ENCODE measurements at regions not wholly inside any gene's neighbourhood (a gene's known extent, or its start where the extent isn't known, plus 50 kb on each side); places are given as distances from the start of the nearest gene placed in this dataset.

- no peak for DNase-seq
Measured at GRCh38 chr3:22236490-22237270, 485.7 kb upstream of the ZNF385D start.

DNA sequence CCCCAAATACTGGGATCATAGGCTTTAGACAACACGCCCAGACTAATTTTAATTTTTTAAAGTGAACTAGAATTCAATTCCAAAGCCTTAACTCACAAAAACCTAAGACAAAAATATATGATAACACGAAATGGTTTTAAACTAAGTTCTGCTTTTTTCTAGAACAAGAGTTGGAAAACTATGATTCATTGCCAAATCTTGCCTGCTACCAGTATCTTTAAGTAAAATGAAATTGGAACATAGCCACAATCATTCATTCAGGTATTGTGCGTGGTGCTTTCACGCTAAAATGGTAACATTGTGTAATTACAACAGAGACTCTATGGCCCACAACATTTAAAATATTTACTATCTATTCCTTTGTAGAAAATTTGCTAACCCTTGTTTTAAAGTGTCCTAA lies 488.0 kb upstream of the ZNF385D start:
- DNase-seq, result no peak

- no peak for DNase-seq
Measured at GRCh38 chr3:22241110-22241509, 490.1 kb upstream of the ZNF385D start.

GRCh38 chr3:22244761-22245521 lies 493.9 kb upstream of the ZNF385D start:
- DNase-seq, result no peak

GRCh38 chr3:22245811-22246583 lies 495.0 kb upstream of the ZNF385D start:
- no peak for DNase-seq

DNA sequence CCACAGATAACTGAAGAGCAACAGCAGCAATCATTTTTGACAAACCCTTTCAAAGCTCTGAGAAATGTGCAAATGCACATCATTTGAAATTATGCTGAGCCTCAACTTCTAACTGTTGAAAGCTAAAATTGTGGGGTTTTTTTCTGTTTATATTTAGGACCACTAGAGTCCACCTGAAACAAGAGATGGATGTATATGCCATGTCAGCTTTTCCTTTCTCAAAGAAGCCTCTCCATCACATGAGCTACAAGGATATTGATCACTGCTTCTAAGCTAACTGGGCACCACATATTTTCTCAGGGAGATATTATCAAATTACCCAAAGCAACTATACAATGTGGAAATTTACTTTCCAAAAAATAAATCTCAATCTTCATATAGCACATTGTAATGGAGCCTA lies 498.6 kb upstream of the ZNF385D start:
- DNase-seq, result no peak

- DNase-seq, result no peak
Measured at GRCh38 chr3:22257252-22257651, 506.2 kb upstream of the ZNF385D start.

- no peak for DNase-seq
Measured at GRCh38 chr3:22262386-22262785, 511.4 kb upstream of the ZNF385D start.

DNA sequence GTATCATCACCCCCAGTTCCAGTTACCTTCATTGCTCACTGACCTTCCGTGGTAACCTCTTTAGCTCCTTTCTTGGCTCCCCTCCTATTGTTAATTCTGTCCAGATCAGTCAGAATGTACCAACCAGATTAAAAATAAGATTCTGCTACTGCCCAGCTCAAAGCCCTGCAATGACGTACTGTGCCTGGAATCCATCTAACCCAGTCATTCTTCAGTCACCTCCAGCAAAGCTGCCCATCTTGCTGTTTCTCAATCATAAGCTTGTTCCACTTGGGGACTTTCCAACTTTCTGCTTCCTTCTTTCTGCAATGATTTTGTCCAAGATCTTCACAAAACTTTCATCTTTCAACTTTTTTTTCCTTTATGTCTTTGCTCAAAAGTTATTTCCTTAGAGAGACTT lies 512.0 kb upstream of the ZNF385D start:
- no peak for DNase-seq

- no peak for DNase-seq
Measured at GRCh38 chr3:22265403-22265802, 514.4 kb upstream of the ZNF385D start.

- DNase-seq, result no peak
Measured at GRCh38 chr3:22269831-22270230, 518.8 kb upstream of the ZNF385D start.

DNA sequence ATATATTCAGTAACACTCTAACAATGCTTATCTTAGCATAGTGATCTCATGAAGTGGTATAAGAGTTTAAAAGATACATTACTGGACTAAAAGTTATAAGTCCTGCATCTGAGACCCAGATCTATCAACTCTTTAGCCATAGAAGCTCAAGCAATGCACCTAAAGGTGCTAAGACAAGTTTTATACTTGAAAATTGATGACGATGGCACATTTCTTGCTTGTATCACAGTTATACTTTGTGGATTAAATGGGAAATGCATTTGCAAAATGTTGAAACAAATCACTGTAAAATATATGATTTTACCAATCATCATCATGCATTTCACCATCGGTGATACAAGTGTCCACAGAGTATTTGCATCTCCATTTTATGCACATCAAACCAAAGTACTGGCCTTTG lies 525.3 kb upstream of the ZNF385D start:
- no peak for DNase-seq

- no peak for DNase-seq
Measured at GRCh38 chr3:22284559-22284958, 533.5 kb upstream of the ZNF385D start.

- no peak for DNase-seq
Measured at GRCh38 chr3:22288756-22289155, 537.7 kb upstream of the ZNF385D start.

DNA sequence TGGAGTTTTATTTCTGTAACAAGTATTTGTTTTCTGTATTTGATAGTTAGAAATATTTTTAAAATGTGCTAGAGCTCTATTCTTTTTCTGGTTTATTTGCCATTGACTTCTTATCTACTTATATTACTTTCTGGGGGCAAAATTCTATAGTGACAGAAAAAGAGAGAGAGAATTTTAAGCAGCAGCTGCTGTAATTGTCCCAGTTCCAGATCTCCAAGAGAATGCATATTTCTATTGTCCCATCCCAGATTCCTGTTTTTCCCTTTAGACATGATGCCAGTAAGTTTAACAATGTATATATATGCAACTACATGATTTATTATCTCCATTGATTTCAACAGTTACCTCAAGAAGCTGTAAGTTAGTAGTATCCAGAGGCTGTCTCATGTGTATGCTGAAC lies 541.7 kb upstream of the ZNF385D start:
- DNase-seq, result no peak

GRCh38 chr3:22296601-22297000 lies 545.6 kb upstream of the ZNF385D start:
- no peak for DNase-seq

DNA sequence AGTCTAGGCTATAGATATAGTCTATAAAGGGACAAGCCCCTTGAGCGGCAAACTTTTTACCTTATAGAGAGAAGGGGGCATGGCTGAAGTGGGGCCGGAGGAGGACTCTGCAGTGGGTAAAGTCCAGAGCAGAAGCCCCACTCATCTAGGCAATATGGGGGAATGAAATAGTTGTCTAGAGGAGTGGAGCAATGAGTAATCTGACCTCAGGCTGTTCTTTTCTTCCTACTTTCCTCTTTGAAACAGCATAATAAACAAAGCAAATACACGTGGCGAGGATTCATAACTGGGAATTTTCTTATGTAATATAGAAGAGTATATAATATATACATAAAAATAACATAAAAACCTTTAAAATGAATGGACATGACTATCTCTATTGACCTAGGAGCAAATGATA lies 546.4 kb upstream of the ZNF385D start:
- no peak for DNase-seq

GRCh38 chr3:22306454-22306853 lies 555.4 kb upstream of the ZNF385D start:
- DNase-seq, result no peak

DNA sequence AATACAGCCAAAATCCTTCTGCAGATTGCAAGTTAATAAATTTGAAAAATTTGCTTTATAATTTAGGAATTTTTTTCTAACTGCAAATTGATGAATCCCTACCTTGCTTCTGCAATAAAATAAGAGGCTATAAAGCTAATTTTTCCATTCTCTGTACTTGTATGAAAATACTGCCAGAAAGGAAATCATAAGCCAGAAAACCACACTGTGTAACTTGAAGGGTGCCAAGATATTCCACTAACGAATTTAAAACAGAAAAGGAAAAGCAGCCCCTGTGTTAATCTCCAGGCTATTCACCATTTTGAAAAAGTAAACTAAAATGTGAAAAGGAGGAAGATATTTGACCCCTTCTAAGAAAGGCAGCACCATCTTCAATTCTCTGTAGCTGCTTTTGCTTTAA lies 557.9 kb upstream of the ZNF385D start:
- DNase-seq, result no peak

- DNase-seq, result no peak
Measured at GRCh38 chr3:22315925-22316324, 564.9 kb upstream of the ZNF385D start.

DNA sequence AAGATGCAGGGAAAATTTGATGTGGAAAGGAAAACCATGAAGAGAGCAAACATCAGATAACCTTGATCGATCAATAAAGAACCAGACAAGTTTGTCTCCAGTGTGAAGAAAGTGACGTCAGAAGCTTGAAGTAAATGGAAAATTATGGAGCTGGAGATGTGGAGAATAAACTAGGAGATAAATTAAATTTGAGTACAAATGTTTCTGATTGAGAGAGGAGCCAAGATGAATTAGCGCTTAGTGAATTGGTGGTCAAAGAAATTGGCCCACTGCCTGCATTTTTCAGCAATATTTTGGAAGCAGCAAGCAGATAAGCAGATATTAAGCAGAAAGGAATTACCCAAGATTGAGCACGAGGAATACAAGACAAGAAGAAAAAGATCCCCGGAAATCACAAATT lies 567.3 kb upstream of the ZNF385D start:
- no peak for DNase-seq

DNA sequence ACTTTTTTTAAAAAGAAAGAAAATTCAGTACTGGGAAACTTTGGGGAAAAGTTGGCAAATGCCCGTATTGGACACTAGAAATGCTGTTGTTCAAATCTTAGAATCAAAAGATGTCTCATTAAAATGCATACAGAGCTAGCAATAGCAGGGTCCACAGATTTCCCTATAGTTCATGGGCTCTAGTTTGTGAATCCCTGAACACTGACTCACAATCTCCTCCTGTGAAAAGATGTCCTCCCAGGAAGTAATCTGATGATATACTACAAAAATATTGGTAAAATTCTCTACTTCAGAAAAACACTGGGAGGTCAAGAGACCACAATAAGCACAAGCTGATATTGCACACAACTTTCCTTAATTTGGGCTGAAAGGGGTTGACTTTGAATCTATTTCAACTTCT lies 568.4 kb upstream of the ZNF385D start:
- DNase-seq, result no peak

GRCh38 chr3:22322861-22323260 lies 571.9 kb upstream of the ZNF385D start:
- DNase-seq, result no peak

DNA sequence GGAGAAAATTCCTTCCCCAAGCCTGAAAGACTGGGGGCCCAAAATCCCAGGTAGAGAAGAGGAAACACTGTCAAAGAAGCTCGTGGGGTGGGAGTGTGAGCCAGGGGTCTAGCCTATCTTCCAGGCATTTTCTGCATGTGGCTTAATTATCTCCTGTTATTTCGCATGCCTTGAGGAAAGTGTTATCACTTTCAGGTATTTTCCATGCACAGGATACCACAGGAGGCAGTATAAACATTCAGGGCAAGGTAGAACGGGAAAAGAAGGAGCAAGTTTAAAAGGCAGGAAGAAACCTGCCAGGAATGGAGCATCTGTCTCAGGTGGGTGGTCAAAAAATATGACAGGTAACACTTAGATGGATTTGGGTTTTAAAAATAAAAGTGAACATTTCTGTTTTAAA lies 575.3 kb upstream of the ZNF385D start:
- DNase-seq, result no peak
